ENCODE measurements at regions not wholly inside any gene's neighbourhood (a gene's known extent, or its start where the extent isn't known, plus 50 kb on each side); places are given as distances from the start of the nearest gene placed in this dataset.
A peak's percentile ranks its signal among the peaks of the same experiment; 100 is the strongest.

DNA sequence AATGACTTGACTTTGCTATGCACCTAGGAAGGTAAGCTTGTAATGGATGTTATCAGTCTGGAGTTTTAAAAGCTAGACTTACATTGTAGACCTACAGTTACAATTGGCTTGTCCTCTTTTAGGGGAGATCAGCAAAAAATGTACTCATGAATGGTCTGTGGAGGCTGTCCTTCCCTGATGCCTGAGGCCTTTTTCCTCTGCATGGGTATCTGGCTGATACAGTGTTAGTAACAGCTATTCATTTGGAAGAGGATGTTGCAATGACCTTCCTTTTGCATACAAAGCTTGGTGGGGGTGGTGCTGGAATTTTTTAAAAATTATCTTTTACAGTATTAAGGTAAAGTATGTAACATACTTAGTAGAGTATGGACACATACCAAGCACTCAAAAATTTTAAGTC lies 525.5 kb downstream of the KIF2B start:
- no peak overlapping the region for H2AFZ ChIP-seq (ENCODE audit: low read length)
- no peak overlapping the region for H3K14ac ChIP-seq (ENCODE audit: insufficient read length)
- H3K4me3 ChIP-seq (ENCODE audit: extremely low read depth in 1 of 4, insufficient read depth in 2 of 4, low read depth in 3 of 4, low read length in 4 of 4), result no peak overlapping the region
- H4K91ac ChIP-seq (replicated peaks; ENCODE audit: insufficient read length, low read length), result peak overlapping the region; percentile 16
- no peak overlapping the region for H2BK120ac ChIP-seq (replicated peaks; ENCODE audit: low read depth, low read length)
- no peaks in the 10 kb centered on the region for H3K23me2 ChIP-seq (ENCODE audit: low read depth, low read length)
- no peak overlapping the region for H3K18ac ChIP-seq (ENCODE audit: extremely low read depth, low read length)
- CTCF ChIA-PET (ENCODE audit: partially characterized antibody), result interaction anchor here (1.4 kb wide), 1 partner anchor 10 kb away, joined by 3 read pairs; no protein-coding TSS in a partner anchor
- no peak overlapping the region for H2BK20ac ChIP-seq (ENCODE audit: low read length)
- peak overlapping the region; percentile 47; the same call in 1 of the 2 replicates for H2BK5ac ChIP-seq (ENCODE audit: low read depth, low read length)
- DNase-seq (ENCODE audit: low read depth in 1 of 2, low spot score in 2 of 2) (no peak), FAIRE-seq (no peak)
- H2AK5ac ChIP-seq (ENCODE audit: low read depth, low read length), result no peak overlapping the region
- H3K4me2 ChIP-seq (ENCODE audit: insufficient read depth in 1 of 2, low read depth in 2 of 2, low read length in 2 of 2), result no peak overlapping the region
- no peak overlapping the region for H4K5ac ChIP-seq (ENCODE audit: insufficient read length, low read depth, low read length)
- H3K79me2 ChIP-seq (ENCODE audit: control insufficient read depth in 1 of 2, insufficient read depth in 2 of 2, low read length in 2 of 2), result no peaks in the 10 kb centered on the region; a peak in 1 of 4 replicates
- H3K4ac ChIP-seq (replicated peaks; ENCODE audit: insufficient read length, low read depth, low read length), result no peak overlapping the region
- H4K20me1 ChIP-seq (replicated peaks in 1 of 2; ENCODE audit: control insufficient read depth in 1 of 2, insufficient read depth in 2 of 2, low read length in 2 of 2), result no peaks in the 10 kb centered on the region
- H4K8ac ChIP-seq (ENCODE audit: extremely low read depth, insufficient read depth, low read length), result no peak overlapping the region
- H3K9me3 ChIP-seq (ENCODE audit: insufficient read depth in 2 of 2, low read depth in 1 of 2, low read length in 1 of 2), result no peaks in the 10 kb centered on the region
- peaks cover 0 to 7% (median 3%) of the 10 kb centered on the region in 4 experiments; a peak in 3 of 7 replicates for H3K4me1 ChIP-seq (replicated peaks in 1 of 4; ENCODE audit: control insufficient read depth in 3 of 4, insufficient read depth in 4 of 4, low read length in 3 of 4)
- H3K23ac ChIP-seq (ENCODE audit: insufficient read length), result no peak overlapping the region
- H3K79me1 ChIP-seq (ENCODE audit: low read depth, low read length), result no peaks in the 10 kb centered on the region
- no peak overlapping the region for H3K56ac ChIP-seq (replicated peaks; ENCODE audit: insufficient read length, low read depth, low read length)
- H3K9ac ChIP-seq (replicated peaks in 1 of 4; ENCODE audit: extremely low read depth in 1 of 4, low read depth in 3 of 4, low read length in 3 of 4), result no peak overlapping the region
- H3K36me3 ChIP-seq (ENCODE audit: control insufficient read depth in 2 of 4, insufficient read depth in 4 of 4, low read length in 3 of 4), result no peaks in the 10 kb centered on the region
- H2BK15ac ChIP-seq (ENCODE audit: low read length), result no peak overlapping the region
- no peak overlapping the region for H3K27ac ChIP-seq (ENCODE audit: low read depth, low read length)
- TF ChIP-seq CBX5 (IDR thresholded peaks at IDR 0.05; ENCODE audit: low read depth, low read length) (no peak), SIN3A (conservative IDR thresholded peaks at IDR 0.05 in 1 of 2, IDR thresholded peaks at IDR 0.05 in 1 of 2; ENCODE audit: low read depth in 1 of 2, low read length in 2 of 2) (no peak), GABPA (IDR thresholded peaks at IDR 0.05; ENCODE audit: borderline replicate concordance, insufficient read depth, low read length) (no peak), JUND (IDR thresholded peaks at IDR 0.05; ENCODE audit: low read length) (no peak), JUN (IDR thresholded peaks at IDR 0.05; ENCODE audit: low read depth, low read length) (no peak), GTF2F1 (IDR thresholded peaks at IDR 0.05; ENCODE audit: borderline replicate concordance, low read depth, low read length) (no peak), MAFK (IDR thresholded peaks at IDR 0.05; ENCODE audit: low read depth, low read length) (no peak), SUZ12 (IDR thresholded peaks at IDR 0.05; ENCODE audit: low read length) (no peak), SP2 (IDR thresholded peaks at IDR 0.05; ENCODE audit: low read length) (no peak), EGR1 (IDR thresholded peaks at IDR 0.05; ENCODE audit: borderline replicate concordance, low read depth, low read length) (no peak), RBBP5 (IDR thresholded peaks at IDR 0.05; ENCODE audit: borderline replicate concordance, low read depth, low read length) (no peak), BCL11A (IDR thresholded peaks at IDR 0.05; ENCODE audit: low read depth in 2 of 2, low read length in 2 of 2) (no peak)
- TF ChIP-seq, protein P1, sequence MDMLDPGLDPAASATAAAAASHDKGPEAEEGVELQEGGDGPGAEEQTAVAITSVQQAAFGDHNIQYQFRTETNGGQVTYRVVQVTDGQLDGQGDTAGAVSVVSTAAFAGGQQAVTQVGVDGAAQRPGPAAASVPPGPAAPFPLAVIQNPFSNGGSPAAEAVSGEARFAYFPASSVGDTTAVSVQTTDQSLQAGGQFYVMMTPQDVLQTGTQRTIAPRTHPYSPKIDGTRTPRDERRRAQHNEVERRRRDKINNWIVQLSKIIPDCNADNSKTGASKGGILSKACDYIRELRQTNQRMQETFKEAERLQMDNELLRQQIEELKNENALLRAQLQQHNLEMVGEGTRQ (IDR thresholded peaks at IDR 0.05; ENCODE audit: low read length), result no peak
- TF ChIP-seq, protein P2, sequence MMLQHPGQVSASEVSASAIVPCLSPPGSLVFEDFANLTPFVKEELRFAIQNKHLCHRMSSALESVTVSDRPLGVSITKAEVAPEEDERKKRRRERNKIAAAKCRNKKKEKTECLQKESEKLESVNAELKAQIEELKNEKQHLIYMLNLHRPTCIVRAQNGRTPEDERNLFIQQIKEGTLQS (IDR thresholded peaks at IDR 0.05; ENCODE audit: insufficient read depth, low read depth, low read length), result no peak
- H3K27me3 ChIP-seq (replicated peaks in 1 of 4; ENCODE audit: control insufficient read depth in 3 of 4, extremely low read depth in 1 of 4, insufficient read depth in 3 of 4, low read length in 3 of 4), result no peaks in the 10 kb centered on the region
- POLR2A ChIA-PET (ENCODE audit: partially characterized antibody), result no interaction called here
- H2BK12ac ChIP-seq (ENCODE audit: low read depth, low read length), result no peak overlapping the region
